ENCODE measurements at regions not wholly inside any gene's neighbourhood (a gene's known extent, or its start where the extent isn't known, plus 50 kb on each side); places are given as distances from the start of the nearest gene placed in this dataset.

DNA sequence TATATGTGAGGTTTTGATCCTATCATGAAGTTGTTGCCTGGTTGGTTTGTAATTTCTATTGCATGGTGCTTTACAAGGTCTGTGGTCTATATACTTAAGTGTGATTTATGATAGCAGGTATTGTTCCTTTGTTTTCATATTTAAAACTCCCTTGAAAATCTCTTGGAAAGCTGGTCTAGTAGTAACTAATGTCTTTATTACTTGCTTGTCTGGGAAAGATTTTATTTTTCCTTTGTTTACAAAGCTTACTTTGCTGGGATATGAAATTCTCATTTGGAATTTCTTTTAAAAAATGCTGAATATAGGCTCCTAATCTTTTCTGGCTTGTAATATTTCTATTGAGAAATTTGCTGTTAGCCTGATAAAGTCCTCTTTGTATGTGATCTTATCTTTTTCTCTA lies 862.9 kb upstream of the NXPH2 start:
- TF ChIP-seq POLR2AphosphoS5 (IDR thresholded peaks at IDR 0.05) = no peak
- TF ChIP-seq, protein P1, sequence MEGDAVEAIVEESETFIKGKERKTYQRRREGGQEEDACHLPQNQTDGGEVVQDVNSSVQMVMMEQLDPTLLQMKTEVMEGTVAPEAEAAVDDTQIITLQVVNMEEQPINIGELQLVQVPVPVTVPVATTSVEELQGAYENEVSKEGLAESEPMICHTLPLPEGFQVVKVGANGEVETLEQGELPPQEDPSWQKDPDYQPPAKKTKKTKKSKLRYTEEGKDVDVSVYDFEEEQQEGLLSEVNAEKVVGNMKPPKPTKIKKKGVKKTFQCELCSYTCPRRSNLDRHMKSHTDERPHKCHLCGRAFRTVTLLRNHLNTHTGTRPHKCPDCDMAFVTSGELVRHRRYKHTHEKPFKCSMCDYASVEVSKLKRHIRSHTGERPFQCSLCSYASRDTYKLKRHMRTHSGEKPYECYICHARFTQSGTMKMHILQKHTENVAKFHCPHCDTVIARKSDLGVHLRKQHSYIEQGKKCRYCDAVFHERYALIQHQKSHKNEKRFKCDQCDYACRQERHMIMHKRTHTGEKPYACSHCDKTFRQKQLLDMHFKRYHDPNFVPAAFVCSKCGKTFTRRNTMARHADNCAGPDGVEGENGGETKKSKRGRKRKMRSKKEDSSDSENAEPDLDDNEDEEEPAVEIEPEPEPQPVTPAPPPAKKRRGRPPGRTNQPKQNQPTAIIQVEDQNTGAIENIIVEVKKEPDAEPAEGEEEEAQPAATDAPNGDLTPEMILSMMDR (IDR thresholded peaks at IDR 0.05) = no peak
- TF ChIP-seq EP300 (IDR thresholded peaks at IDR 0.05) = no peak
- TF ChIP-seq POLR2A (IDR thresholded peaks at IDR 0.05) = no peak

Measured in gastroesophageal sphincter (tissue), 3 donors.